ENCODE measurements at regions not wholly inside any gene's neighbourhood (a gene's known extent, or its start where the extent isn't known, plus 50 kb on each side); places are given as distances from the start of the nearest gene placed in this dataset.

- DNase-seq, result no peak
Observed at GRCh38 chr21:31497914-31498313, 153.9 kb upstream of the TIAM1 start.

GRCh38 chr21:31493350-31493880, 149.4 kb upstream of the TIAM1 start:
- DNase-seq, result no peak

GRCh38 chr21:31491617-31492016, 147.6 kb upstream of the TIAM1 start:
- no peak for DNase-seq

GRCh38 chr21:31490443-31490842, 146.4 kb upstream of the TIAM1 start:
- DNase-seq, result no peak

- DNase-seq, result no peak
Observed at GRCh38 chr21:31489726-31490125, 145.7 kb upstream of the TIAM1 start.

- DNase-seq, result no peak
Observed at GRCh38 chr21:31489014-31489413, 145.0 kb upstream of the TIAM1 start.

- no peak for DNase-seq
Observed at GRCh38 chr21:31484219-31484618, 140.2 kb upstream of the TIAM1 start.

GRCh38 chr21:31483146-31483545, 139.1 kb upstream of the TIAM1 start:
- DNase-seq, result no peak

GRCh38 chr21:31482460-31482859, 138.4 kb upstream of the TIAM1 start:
- DNase-seq, result no peak

GRCh38 chr21:31480228-31480627, 136.2 kb upstream of the TIAM1 start:
- DNase-seq, result no peak

- DNase-seq, result no peak
Observed at GRCh38 chr21:31479714-31480113, 135.7 kb upstream of the TIAM1 start.

GRCh38 chr21:31479222-31479621, 135.2 kb upstream of the TIAM1 start:
- no peak for DNase-seq

GRCh38 chr21:31476263-31477022, 132.4 kb upstream of the TIAM1 start:
- DNase-seq, result no peak

- DNase-seq, result no peak
Observed at GRCh38 chr21:31475223-31475622, 131.2 kb upstream of the TIAM1 start.

- no peak for DNase-seq
Observed at GRCh38 chr21:31473685-31474345, 129.8 kb upstream of the TIAM1 start.

GRCh38 chr21:31471865-31472264, 127.8 kb upstream of the TIAM1 start:
- no peak for DNase-seq

- DNase-seq, result no peak
Observed at GRCh38 chr21:31470896-31471694, 127.0 kb upstream of the TIAM1 start.

- DNase-seq, result peak in 1 of 2 donors; percentile 6
Observed at GRCh38 chr21:31460980-31461379, 116.9 kb upstream of the TIAM1 start.

- DNase-seq, result no peak
Observed at GRCh38 chr21:31459457-31459856, 115.4 kb upstream of the TIAM1 start.

- no peak for DNase-seq
Observed at GRCh38 chr21:31457675-31458074, 113.6 kb upstream of the TIAM1 start.

- DNase-seq, result no peak
Observed at GRCh38 chr21:31456201-31456600, 112.1 kb upstream of the TIAM1 start.

GRCh38 chr21:31455506-31455905, 111.4 kb upstream of the TIAM1 start:
- no peak for DNase-seq

- DNase-seq, result no peak
Observed at GRCh38 chr21:31450980-31451379, 106.9 kb upstream of the TIAM1 start.

All from activated CD4-positive, alpha-beta T cell treated with anti-CD3 and anti-CD28 coated beads for 4 hours (primary cell).